ENCODE measurements at regions not wholly inside any gene's neighbourhood (a gene's known extent, or its start where the extent isn't known, plus 50 kb on each side); places are given as distances from the start of the nearest gene placed in this dataset.

- Histone ChIP-seq H3K27ac (ENCODE audit: low read length) (no peak overlapping the region), H3K9me2 (ENCODE audit: insufficient read depth, low read length) (no peaks in the 10 kb centered on the region), H3K79me2 (replicated peaks; ENCODE audit: insufficient read depth, low read length) (no peaks in the 10 kb centered on the region), H3K9ac (ENCODE audit: low read length) (no peak overlapping the region), H3K4me2 (ENCODE audit: low read length) (no peak overlapping the region), H3F3A (ENCODE audit: insufficient read depth, low read length, poor library complexity, severe bottlenecking) (no peaks in the 10 kb centered on the region), H3K4me3 (ENCODE audit: low read length) (no peak overlapping the region), H2AFZ (ENCODE audit: low read depth, low read length) (no peak overlapping the region), H3K36me3 (ENCODE audit: insufficient read depth, low read length) (no peaks in the 10 kb centered on the region), H4K20me1 (ENCODE audit: insufficient read depth) (no peaks in the 10 kb centered on the region), H3K27me3 (ENCODE audit: insufficient read depth, low read depth, low read length) (no peaks in the 10 kb centered on the region), H3K9me3 (ENCODE audit: low read length) (no peaks in the 10 kb centered on the region)
- TF ChIP-seq TAF1 (IDR thresholded peaks at IDR 0.05; ENCODE audit: low read depth) (no peak), REST (IDR thresholded peaks at IDR 0.05; ENCODE audit: borderline replicate concordance) (no peak), MXI1 (conservative IDR thresholded peaks at IDR 0.05; ENCODE audit: poor library complexity, severe bottlenecking) (no peak), SMC3 (conservative IDR thresholded peaks at IDR 0.05; ENCODE audit: poor library complexity) (no peak), EP300 (conservative IDR thresholded peaks at IDR 0.05; ENCODE audit: poor library complexity, severe bottlenecking) (no peak), POLR2AphosphoS5 (IDR thresholded peaks at IDR 0.05) (no peak), RAD21 (conservative IDR thresholded peaks at IDR 0.05) (no peak), EZH2 (IDR thresholded peaks at IDR 0.05; ENCODE audit: borderline replicate concordance, insufficient read depth, low read length, poor library complexity, severe bottlenecking) (no peak), CTCF (IDR thresholded peaks at IDR 0.05; ENCODE audit: poor library complexity, severe bottlenecking) (no peak)
Observed at GRCh38 chr4:120155287-120155686, 88.6 kb upstream of the MAD2L1 start.

- Histone ChIP-seq H3K9ac (ENCODE audit: low read length) (no peak overlapping the region), H3F3A (ENCODE audit: insufficient read depth, low read length, poor library complexity, severe bottlenecking) (no peaks in the 10 kb centered on the region), H3K27me3 (ENCODE audit: insufficient read depth, low read depth, low read length) (no peaks in the 10 kb centered on the region), H3K79me2 (replicated peaks; ENCODE audit: insufficient read depth, low read length) (no peaks in the 10 kb centered on the region), H3K9me2 (ENCODE audit: insufficient read depth, low read length) (no peaks in the 10 kb centered on the region), H4K20me1 (ENCODE audit: insufficient read depth) (no peaks in the 10 kb centered on the region), H3K36me3 (ENCODE audit: insufficient read depth, low read length) (no peaks in the 10 kb centered on the region), H3K4me2 (ENCODE audit: low read length) (no peak overlapping the region), H2AFZ (ENCODE audit: low read depth, low read length) (no peak overlapping the region), H3K4me3 (ENCODE audit: low read length) (no peak overlapping the region), H3K27ac (ENCODE audit: low read length) (no peak overlapping the region), H3K9me3 (ENCODE audit: low read length) (no peaks in the 10 kb centered on the region)
- TF ChIP-seq RAD21 (conservative IDR thresholded peaks at IDR 0.05) (no peak), CTCF (IDR thresholded peaks at IDR 0.05; ENCODE audit: poor library complexity, severe bottlenecking) (no peak), EZH2 (IDR thresholded peaks at IDR 0.05; ENCODE audit: borderline replicate concordance, insufficient read depth, low read length, poor library complexity, severe bottlenecking) (no peak), REST (IDR thresholded peaks at IDR 0.05; ENCODE audit: borderline replicate concordance) (no peak), MXI1 (conservative IDR thresholded peaks at IDR 0.05; ENCODE audit: poor library complexity, severe bottlenecking) (no peak), SMC3 (conservative IDR thresholded peaks at IDR 0.05; ENCODE audit: poor library complexity) (no peak), TAF1 (IDR thresholded peaks at IDR 0.05; ENCODE audit: low read depth) (no peak), POLR2AphosphoS5 (IDR thresholded peaks at IDR 0.05) (no peak), EP300 (conservative IDR thresholded peaks at IDR 0.05; ENCODE audit: poor library complexity, severe bottlenecking) (no peak)
Observed at GRCh38 chr4:120144634-120145033, 78.0 kb upstream of the MAD2L1 start.
